Activated CD4-positive, alpha-beta memory T cell treated with anti-CD3 and anti-CD28 coated beads for 36 hours (primary cell): ENCODE measurements at regions not wholly inside any gene's neighbourhood (a gene's known extent, or its start where the extent isn't known, plus 50 kb on each side); places are given as distances from the start of the nearest gene placed in this dataset.
A peak's percentile ranks its signal among the peaks of the same experiment; 100 is the strongest.

ENCODE experiments used
- CTCF ChIA-PET: fragments of 350-600 bp; sonication (Branson Sonifier 250); formaldehyde crosslinking; loops from one replicate; lab custom pipeline; 2021; ENCODE audit warnings: antibody characterized with exemption, inconsistent platforms; lab: Charles Lee
- POLR2A ChIA-PET: fragments of 350-600 bp; sonication (Branson Sonifier 250); formaldehyde crosslinking; loops from one replicate; lab custom pipeline; 2021; ENCODE audit warnings: antibody characterized with exemption; lab: Charles Lee
- DNase-seq: peaks from one replicate; pipeline ENCODE4 v3.0.0-alpha.2; 2020
- H3K27ac Mint-ChIP-seq: one replicate; pipeline ENCODE4 v1.8.0; 2021; ENCODE audit warnings: mixed read lengths
- H3K27me3 Mint-ChIP-seq: one replicate; pipeline ENCODE4 v1.8.0; 2021; ENCODE audit warnings: mixed read lengths
- H3K36me3 Mint-ChIP-seq: one replicate; pipeline ENCODE4 v1.8.0; 2021; ENCODE audit warnings: mixed read lengths
- H3K4me1 Mint-ChIP-seq: one replicate; pipeline ENCODE4 v1.8.0; 2021; ENCODE audit warnings: low read depth, mixed read lengths
- H3K4me3 Mint-ChIP-seq: one replicate; pipeline ENCODE4 v1.8.0; 2021; ENCODE audit warnings: mild to moderate bottlenecking, mixed read lengths
- H3K9me3 Mint-ChIP-seq: one replicate; pipeline ENCODE4 v1.8.0; 2021; ENCODE audit warnings: mixed read lengths
- intact Hi-C: fragments of 100-400 bp; cut with micrococcal nuclease; formaldehyde crosslinking; loops from one replicate; pipeline ENCODE4 v1.15.1; 2023

DNA sequence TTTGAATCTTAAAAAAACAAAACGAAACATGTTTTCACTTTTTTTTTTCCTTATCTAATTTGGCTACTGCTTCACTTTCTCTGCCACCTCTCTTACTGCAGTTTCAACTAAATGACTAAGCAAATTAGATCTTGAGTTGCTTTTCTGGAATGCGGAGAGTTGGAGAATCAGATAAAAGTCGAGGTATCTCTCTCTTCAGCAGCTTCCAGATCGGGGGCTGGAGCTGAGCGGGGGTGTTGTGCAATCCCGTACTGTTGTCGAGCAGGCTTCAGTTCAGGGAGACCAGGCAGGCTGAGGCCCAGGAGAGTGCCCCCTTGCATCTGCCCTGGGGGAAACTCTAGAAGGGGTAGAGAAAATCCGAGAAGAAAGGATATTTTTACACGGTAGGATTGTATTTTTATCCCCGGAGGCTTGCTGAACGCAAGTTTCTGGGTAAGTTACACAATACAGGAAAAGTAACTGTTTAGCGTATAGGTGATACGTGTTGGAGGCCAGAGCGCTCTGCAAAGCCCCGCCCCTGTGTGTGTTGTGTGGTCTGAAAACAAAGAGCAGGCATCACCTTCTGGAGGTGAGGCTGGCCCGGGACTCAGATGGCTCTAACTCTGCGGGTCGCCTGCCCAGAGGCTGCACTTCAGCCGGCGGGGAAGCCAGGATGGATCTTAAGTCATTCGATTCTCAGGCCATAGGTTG, 116.6 kb downstream of the KLF6 start:
- peak overlapping the region; percentile 79 for H3K27ac Mint-ChIP-seq
- intact Hi-C loops = loop anchor here (5.0 kb wide), 3 partner anchors 39 to 109 kb away; no protein-coding TSS in a partner anchor
- DNase-seq = peak; percentile 76
- H3K4me3 Mint-ChIP-seq = peak overlapping the region; percentile 72
- CTCF ChIA-PET = interaction anchor here (0.7 kb wide), 1 partner anchor 9 kb away, joined by 3 read pairs; no protein-coding TSS in a partner anchor
- POLR2A ChIA-PET = no interaction called here
- no peaks in the 10 kb centered on the region for H3K27me3 Mint-ChIP-seq
- no peaks in the 10 kb centered on the region for H3K36me3 Mint-ChIP-seq
- peaks cover 38% of the 10 kb centered on the region for H3K4me1 Mint-ChIP-seq
- H3K9me3 Mint-ChIP-seq = no peaks in the 10 kb centered on the region

DNA sequence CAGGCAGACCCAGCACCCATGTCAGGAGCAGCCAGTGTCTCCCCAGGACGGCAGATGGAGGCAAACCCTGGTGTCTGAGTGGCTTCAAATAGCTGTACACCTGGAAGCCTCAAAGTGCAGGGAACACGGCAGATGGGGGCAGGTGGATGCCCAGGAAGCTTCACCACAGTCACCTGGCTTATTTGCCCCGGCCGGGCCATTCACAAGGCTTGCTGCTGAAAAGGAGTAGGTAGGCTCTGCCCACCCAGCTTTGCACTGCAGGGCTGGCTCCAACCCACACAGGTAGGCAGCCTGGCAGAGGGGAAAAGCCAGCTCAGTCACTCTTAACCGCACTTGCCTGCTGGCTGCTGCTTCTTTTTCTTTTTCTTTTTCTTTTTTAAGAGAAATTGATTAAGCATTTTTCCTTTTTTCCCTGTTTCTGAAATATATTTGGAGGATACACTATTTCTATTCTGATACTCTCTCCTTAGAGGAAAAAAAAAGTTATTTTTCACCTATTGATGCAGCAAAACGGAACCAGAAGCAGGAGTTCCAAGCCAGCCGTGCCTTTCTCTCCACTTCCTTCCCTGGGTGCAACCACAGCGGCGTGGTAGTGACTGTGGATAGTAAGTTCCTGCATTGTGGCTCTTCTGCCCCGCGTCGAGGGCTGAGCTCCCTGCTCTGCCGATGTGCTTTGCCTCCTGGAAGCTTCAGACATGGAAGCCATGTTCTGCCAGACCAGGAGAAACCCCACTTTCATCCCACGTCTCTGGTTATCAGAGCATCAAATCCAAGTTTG, 118.3 kb downstream of the KLF6 start:
- Mint-ChIP-seq H3K27me3 (no peaks in the 10 kb centered on the region), H3K4me3 (peak overlapping the region; percentile 31), H3K36me3 (no peaks in the 10 kb centered on the region), H3K27ac (no peak overlapping the region), H3K9me3 (no peaks in the 10 kb centered on the region), H3K4me1 (peaks cover 38% of the 10 kb centered on the region)
- CTCF ChIA-PET = interaction anchor here (0.8 kb wide), 1 partner anchor 990 kb away, joined by 3 read pairs; no protein-coding TSS in a partner anchor
- intact Hi-C loops = loop anchor here (2.0 to 5.0 kb wide), 4 partner anchors 41 to 111 kb away; no protein-coding TSS in a partner anchor
- POLR2A ChIA-PET = interaction anchor here (0.5 kb wide), 1 partner anchor 94 kb away, joined by 3 read pairs; no protein-coding TSS in a partner anchor
- peak; percentile 48 for DNase-seq

DNA sequence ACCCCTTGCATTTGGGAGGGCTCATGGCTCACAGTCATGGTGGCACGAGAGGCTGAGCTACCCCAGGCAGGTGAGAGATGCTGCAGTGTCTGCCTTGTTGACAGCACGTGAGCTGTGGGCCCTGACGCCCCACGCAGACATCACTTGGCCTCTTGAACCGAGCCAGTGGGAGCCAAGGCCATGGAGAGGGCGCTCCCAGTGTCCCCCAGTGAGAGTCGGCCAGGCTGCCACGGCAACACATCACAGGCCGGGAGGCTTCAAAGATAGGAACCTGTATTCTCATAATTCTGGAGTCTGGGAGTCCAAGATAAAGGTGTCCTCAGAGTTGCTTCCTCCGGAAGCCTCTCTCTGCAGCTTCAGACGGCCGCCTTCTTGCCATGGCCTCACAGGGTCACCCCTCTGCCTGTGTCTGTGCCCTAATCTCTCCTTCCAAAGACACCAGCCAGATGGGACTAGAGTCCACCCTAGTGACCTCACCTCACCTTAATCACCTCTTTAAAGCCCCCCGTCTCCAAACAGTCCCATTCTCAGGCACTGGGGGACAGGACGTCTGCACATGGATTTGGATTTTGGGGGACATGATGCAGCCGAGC, 119.6 kb downstream of the KLF6 start:
- Mint-ChIP-seq H3K9me3 (no peaks in the 10 kb centered on the region), H3K4me3 (no peak overlapping the region), H3K4me1 (peaks cover 38% of the 10 kb centered on the region), H3K36me3 (no peaks in the 10 kb centered on the region), H3K27ac (no peak overlapping the region), H3K27me3 (no peaks in the 10 kb centered on the region)
- CTCF ChIA-PET = no interaction called here
- intact Hi-C loops = loop anchor here (5.0 kb wide), 3 partner anchors 42 to 112 kb away; no protein-coding TSS in a partner anchor
- POLR2A ChIA-PET = no interaction called here
- DNase-seq = no peak

DNA sequence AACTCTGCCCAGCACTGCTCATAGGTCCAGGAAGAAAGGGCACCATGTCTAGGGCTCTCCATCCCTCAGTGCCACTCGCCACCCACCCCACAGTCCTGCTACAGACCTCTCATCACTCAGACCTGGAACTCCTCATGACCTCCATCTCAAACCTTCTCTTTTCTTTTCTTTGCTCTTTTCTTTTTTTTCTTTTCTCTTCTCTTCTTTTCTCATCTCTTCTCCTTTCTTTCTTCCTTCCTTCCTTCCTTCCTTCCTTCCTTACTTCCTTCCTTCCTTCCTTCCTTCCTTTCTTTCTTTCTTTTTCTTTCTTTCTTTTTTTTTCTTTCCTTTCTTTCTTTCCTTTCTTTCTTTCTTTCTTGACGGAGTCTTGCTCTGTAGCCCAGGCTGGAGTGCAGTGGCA, 122.2 kb downstream of the KLF6 start:
- intact Hi-C loops = no loop called here
- H3K27ac Mint-ChIP-seq = no peak overlapping the region
- ChIA-PET CTCF (no interaction called here), POLR2A (no interaction called here)
- no peak for DNase-seq
- no peaks in the 10 kb centered on the region for H3K27me3 Mint-ChIP-seq
- H3K36me3 Mint-ChIP-seq = no peaks in the 10 kb centered on the region
- no peak overlapping the region for H3K4me3 Mint-ChIP-seq
- no peaks in the 10 kb centered on the region for H3K9me3 Mint-ChIP-seq
- H3K4me1 Mint-ChIP-seq = peaks cover 18% of the 10 kb centered on the region

DNA sequence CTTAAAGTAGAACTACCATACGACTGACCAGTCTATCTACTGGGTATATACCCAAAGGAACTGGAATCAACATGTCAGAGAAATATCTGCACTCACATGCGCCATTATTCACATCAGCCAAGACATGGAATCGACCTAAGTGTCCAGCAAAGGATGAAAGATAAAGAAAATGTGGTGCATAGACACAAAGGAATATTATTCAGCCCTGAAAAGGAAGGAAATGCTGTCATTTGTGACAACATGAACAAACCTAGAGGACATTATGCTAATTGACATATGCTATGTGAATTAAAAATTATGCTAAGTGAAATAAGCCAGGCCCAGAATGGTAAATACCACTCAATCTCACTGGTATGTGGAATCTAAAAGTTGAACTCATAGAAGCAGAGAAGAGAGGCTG, 123.7 kb downstream of the KLF6 start:
- no peak for DNase-seq
- Mint-ChIP-seq H3K9me3 (no peaks in the 10 kb centered on the region), H3K36me3 (no peaks in the 10 kb centered on the region), H3K27ac (no peak overlapping the region), H3K4me3 (no peak overlapping the region), H3K27me3 (no peaks in the 10 kb centered on the region), H3K4me1 (peaks cover 2% of the 10 kb centered on the region)
- POLR2A ChIA-PET = no interaction called here
- intact Hi-C loops = no loop called here
- CTCF ChIA-PET = no interaction called here

DNA sequence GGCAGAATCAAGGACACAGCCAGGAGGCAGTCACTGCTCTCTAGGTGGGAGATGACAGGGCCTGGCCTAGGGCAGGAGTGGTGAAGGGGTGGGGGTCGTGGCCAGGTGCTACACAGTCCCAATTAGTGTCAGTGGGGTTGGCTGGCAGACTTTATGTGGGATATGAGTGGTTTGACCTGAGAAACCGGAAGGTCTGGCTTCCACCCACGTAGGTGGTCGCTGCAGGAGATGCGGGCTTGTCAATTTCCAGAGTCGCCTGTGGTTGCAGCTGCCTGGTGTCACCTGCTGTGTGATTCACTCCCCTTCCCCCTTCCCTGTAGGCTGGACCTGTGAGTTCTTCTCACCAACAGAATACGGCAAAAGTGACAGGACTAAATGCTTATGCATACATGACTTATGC, 124.3 kb downstream of the KLF6 start:
- DNase-seq = peak; percentile 53
- Mint-ChIP-seq H3K27me3 (no peaks in the 10 kb centered on the region), H3K4me1 (no peaks in the 10 kb centered on the region), H3K4me3 (no peak overlapping the region), H3K36me3 (no peaks in the 10 kb centered on the region), H3K9me3 (no peaks in the 10 kb centered on the region), H3K27ac (no peak overlapping the region)
- ChIA-PET POLR2A (no interaction called here), CTCF (no interaction called here)
- intact Hi-C loops = no loop called here

DNA sequence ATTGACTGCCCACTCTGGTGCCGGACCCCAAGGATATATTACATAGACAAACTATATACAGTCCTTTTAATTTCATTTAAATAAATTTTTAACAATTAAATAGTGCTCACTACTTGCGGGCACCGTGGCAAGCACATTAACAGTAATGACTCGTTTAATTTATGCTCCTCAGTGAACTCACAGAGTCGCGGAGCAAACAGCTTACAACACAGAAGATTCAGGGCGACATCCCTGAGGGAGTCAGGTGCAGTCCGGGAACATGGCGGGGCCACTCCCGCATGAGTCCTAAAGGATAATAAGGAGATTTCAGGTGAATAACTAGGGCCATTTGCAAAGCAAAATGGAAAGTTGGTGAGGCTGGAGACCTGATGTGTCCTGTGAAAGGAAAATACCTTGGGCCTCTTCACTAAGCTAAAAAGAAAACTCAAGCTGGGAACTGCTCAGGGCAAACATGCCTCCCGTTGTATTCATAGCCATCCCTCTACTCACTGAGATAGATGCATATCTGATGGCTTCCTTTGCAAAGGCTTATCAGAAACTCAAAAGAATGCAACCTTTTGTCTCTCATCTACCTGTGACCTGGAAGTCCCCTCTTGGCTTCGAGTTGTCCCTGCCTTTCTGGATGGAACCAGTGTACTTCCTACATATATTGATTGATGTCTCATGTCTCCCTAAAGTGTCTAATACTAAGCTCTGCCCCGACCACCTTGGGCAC, 125.6 kb downstream of the KLF6 start:
- Mint-ChIP-seq H3K9me3 (no peaks in the 10 kb centered on the region), H3K27me3 (peaks cover 8% of the 10 kb centered on the region), H3K4me1 (peaks cover 7% of the 10 kb centered on the region), H3K36me3 (no peaks in the 10 kb centered on the region), H3K4me3 (no peak overlapping the region), H3K27ac (no peak overlapping the region)
- ChIA-PET POLR2A (no interaction called here), CTCF (interaction anchor here (0.6 kb wide), 1 partner anchor 9 kb away, joined by 3 read pairs; no protein-coding TSS in a partner anchor)
- no peak for DNase-seq
- intact Hi-C loops = no loop called here

DNA sequence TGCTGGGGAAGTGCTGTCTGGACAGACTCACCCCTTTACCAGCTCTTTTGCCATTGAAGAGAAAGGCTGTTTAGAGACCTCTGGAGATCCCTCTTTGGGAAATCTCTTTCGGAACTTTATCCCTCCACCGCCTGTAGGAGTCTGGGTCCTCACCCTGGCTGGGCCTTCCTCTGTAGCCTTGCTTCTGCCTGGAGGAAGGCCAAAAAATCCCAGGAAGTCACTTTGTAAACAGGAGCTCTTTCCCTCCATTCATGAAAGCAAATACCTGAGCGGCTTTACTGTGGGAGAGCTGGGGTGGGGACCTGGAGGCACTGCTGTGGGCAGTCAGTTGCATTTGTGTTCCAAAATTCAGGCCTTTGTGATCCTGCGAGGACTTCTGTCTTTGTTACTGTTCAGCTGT, 126.2 kb downstream of the KLF6 start:
- Mint-ChIP-seq H3K27me3 (peaks cover 8% of the 10 kb centered on the region), H3K9me3 (no peaks in the 10 kb centered on the region), H3K27ac (no peak overlapping the region), H3K4me3 (no peak overlapping the region), H3K36me3 (no peaks in the 10 kb centered on the region), H3K4me1 (peaks cover 7% of the 10 kb centered on the region)
- ChIA-PET POLR2A (no interaction called here), CTCF (no interaction called here)
- intact Hi-C loops = no loop called here
- no peak for DNase-seq

DNA sequence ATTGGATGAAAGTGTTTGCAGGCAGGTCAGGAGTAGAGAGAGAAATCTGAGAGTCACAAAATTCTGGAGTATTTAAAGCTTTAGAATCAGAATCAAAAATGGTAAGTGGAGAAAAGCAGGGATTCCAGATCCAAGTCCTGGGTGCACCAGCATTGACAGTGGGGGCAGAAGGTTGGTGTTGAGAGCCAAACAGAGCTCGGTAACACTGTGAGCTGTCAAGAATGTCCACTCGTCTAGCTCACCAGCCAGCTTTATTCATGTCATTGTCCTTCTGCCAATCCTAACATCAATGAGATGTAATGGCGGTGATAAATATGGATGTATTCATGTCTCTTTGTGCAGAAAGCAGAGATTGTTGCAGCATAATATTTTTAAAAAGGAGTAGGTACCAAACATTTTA, 128.8 kb downstream of the KLF6 start:
- CTCF ChIA-PET = no interaction called here
- peaks cover 12% of the 10 kb centered on the region for H3K4me1 Mint-ChIP-seq
- no peaks in the 10 kb centered on the region for H3K36me3 Mint-ChIP-seq
- peaks cover 8% of the 10 kb centered on the region for H3K27me3 Mint-ChIP-seq
- intact Hi-C loops = no loop called here
- DNase-seq = no peak
- POLR2A ChIA-PET = no interaction called here
- H3K4me3 Mint-ChIP-seq = no peak overlapping the region
- no peak overlapping the region for H3K27ac Mint-ChIP-seq
- no peaks in the 10 kb centered on the region for H3K9me3 Mint-ChIP-seq

DNA sequence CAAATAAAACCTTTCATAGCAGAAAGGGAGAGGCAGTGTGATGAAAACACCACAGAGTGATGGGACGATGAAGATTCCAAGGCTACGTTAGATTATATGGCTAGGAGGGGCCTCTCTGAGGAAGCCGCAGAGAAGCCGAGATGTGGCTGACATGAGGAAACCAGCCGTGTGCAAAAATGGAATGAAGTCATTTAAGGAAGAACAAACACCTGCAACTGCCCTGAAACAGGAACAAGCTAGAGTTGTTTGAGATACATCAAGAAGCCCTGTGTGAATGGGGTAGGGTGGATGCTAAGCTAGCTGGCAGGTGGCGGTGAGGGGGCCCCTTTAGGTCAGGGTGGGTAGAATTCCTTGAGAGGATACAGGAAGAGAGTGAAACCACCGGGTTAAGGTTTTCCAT, 129.5 kb downstream of the KLF6 start:
- ChIA-PET POLR2A (no interaction called here), CTCF (no interaction called here)
- intact Hi-C loops = no loop called here
- no peak for DNase-seq
- peaks cover 12% of the 10 kb centered on the region for H3K4me1 Mint-ChIP-seq
- no peaks in the 10 kb centered on the region for H3K36me3 Mint-ChIP-seq
- no peaks in the 10 kb centered on the region for H3K9me3 Mint-ChIP-seq
- H3K4me3 Mint-ChIP-seq = no peak overlapping the region
- no peak overlapping the region for H3K27ac Mint-ChIP-seq
- H3K27me3 Mint-ChIP-seq = peaks cover 8% of the 10 kb centered on the region

DNA sequence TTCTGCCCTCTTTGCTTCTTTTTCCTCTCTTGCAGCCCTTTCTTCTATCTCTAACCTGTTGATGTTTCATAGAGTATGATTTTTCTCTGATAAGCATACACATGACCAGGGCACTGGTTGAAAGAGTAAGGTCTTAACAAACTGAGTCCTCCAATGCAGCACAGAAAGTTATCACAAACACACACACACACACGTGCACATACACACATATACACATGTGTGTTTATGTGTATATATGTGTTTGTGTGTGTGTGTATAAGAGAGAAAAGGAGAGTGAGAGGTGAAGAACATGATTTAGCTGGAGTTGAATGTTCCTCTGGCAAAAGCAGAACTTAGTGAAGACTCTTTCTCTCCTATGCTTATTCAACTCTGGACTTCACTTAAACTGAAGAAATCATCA, 130.0 kb downstream of the KLF6 start:
- Mint-ChIP-seq H3K9me3 (no peaks in the 10 kb centered on the region), H3K4me1 (peaks cover 12% of the 10 kb centered on the region), H3K27ac (no peak overlapping the region), H3K36me3 (no peaks in the 10 kb centered on the region), H3K4me3 (no peak overlapping the region), H3K27me3 (peaks cover 8% of the 10 kb centered on the region)
- ChIA-PET POLR2A (no interaction called here), CTCF (no interaction called here)
- no peak for DNase-seq
- intact Hi-C loops = no loop called here

DNA sequence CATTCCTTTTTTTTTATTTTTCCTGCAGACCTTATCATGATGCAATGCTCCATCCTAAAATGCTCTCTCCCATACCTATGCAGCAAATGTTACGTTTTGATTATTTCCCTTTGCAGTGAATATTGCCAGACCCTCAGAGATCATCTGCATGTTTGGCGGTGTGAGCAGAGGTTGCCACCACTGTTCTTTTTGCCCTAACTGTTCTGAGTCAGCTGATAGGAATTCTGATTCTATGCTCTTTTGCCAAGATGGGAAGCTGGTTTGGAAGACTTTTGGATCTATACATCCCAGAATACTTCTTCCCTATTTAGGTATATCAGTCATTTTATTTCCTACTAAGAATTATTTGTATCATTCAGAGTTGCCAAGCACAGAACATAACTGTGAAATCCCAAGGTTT, 130.5 kb downstream of the KLF6 start:
- no peak overlapping the region for H3K27ac Mint-ChIP-seq
- H3K9me3 Mint-ChIP-seq = no peaks in the 10 kb centered on the region
- H3K4me3 Mint-ChIP-seq = no peak overlapping the region
- H3K27me3 Mint-ChIP-seq = peaks cover 8% of the 10 kb centered on the region
- POLR2A ChIA-PET = no interaction called here
- H3K4me1 Mint-ChIP-seq = peaks cover 12% of the 10 kb centered on the region
- intact Hi-C loops = no loop called here
- H3K36me3 Mint-ChIP-seq = no peaks in the 10 kb centered on the region
- no peak for DNase-seq
- CTCF ChIA-PET = no interaction called here
